ENCODE measurements at regions not wholly inside any gene's neighbourhood (a gene's known extent, or its start where the extent isn't known, plus 50 kb on each side); places are given as distances from the start of the nearest gene placed in this dataset.

GRCh38 chr5:163821142-163821541 lies 315.7 kb downstream of the MAT2B start:
- H3K4me2 ChIP-seq (ENCODE audit: low read length): no peak overlapping the region
- H3F3A ChIP-seq (ENCODE audit: insufficient read depth, low read length, poor library complexity, severe bottlenecking): no peaks in the 10 kb centered on the region
- no peak overlapping the region for H2AFZ ChIP-seq (ENCODE audit: low read depth, low read length)
- TF ChIP-seq MXI1 (conservative IDR thresholded peaks at IDR 0.05; ENCODE audit: poor library complexity, severe bottlenecking) (no peak), POLR2AphosphoS5 (IDR thresholded peaks at IDR 0.05) (no peak), CTCF (IDR thresholded peaks at IDR 0.05; ENCODE audit: poor library complexity, severe bottlenecking) (no peak), SMC3 (conservative IDR thresholded peaks at IDR 0.05; ENCODE audit: poor library complexity) (no peak), REST (IDR thresholded peaks at IDR 0.05; ENCODE audit: borderline replicate concordance) (no peak), EP300 (conservative IDR thresholded peaks at IDR 0.05; ENCODE audit: poor library complexity, severe bottlenecking) (no peak), TAF1 (IDR thresholded peaks at IDR 0.05; ENCODE audit: low read depth) (no peak), EZH2 (IDR thresholded peaks at IDR 0.05; ENCODE audit: borderline replicate concordance, insufficient read depth, low read length, poor library complexity, severe bottlenecking) (no peak), RAD21 (conservative IDR thresholded peaks at IDR 0.05) (no peak)
- no peaks in the 10 kb centered on the region for H3K79me2 ChIP-seq (replicated peaks; ENCODE audit: insufficient read depth, low read length)
- no peaks in the 10 kb centered on the region for H3K27me3 ChIP-seq (ENCODE audit: insufficient read depth, low read depth, low read length)
- no peak overlapping the region for H3K9ac ChIP-seq (ENCODE audit: low read length)
- H3K4me3 ChIP-seq (ENCODE audit: low read length): no peak overlapping the region
- H3K9me3 ChIP-seq (ENCODE audit: low read length): no peaks in the 10 kb centered on the region
- no peaks in the 10 kb centered on the region for H3K36me3 ChIP-seq (ENCODE audit: insufficient read depth, low read length)
- no peaks in the 10 kb centered on the region for H4K20me1 ChIP-seq (ENCODE audit: insufficient read depth)
- H3K9me2 ChIP-seq (ENCODE audit: insufficient read depth, low read length): no peaks in the 10 kb centered on the region
- no peak overlapping the region for H3K27ac ChIP-seq (ENCODE audit: low read length)

GRCh38 chr5:163822548-163822947 lies 317.1 kb downstream of the MAT2B start:
- no peak overlapping the region for H3K9ac ChIP-seq (ENCODE audit: low read length)
- no peak overlapping the region for H3K4me3 ChIP-seq (ENCODE audit: low read length)
- H3K9me3 ChIP-seq (ENCODE audit: low read length): no peaks in the 10 kb centered on the region
- no peak overlapping the region for H3K4me2 ChIP-seq (ENCODE audit: low read length)
- no peaks in the 10 kb centered on the region for H3K27me3 ChIP-seq (ENCODE audit: insufficient read depth, low read depth, low read length)
- H3F3A ChIP-seq (ENCODE audit: insufficient read depth, low read length, poor library complexity, severe bottlenecking): no peaks in the 10 kb centered on the region
- no peaks in the 10 kb centered on the region for H3K9me2 ChIP-seq (ENCODE audit: insufficient read depth, low read length)
- H4K20me1 ChIP-seq (ENCODE audit: insufficient read depth): no peaks in the 10 kb centered on the region
- no peaks in the 10 kb centered on the region for H3K79me2 ChIP-seq (replicated peaks; ENCODE audit: insufficient read depth, low read length)
- no peak overlapping the region for H3K27ac ChIP-seq (ENCODE audit: low read length)
- no peak overlapping the region for H2AFZ ChIP-seq (ENCODE audit: low read depth, low read length)
- TF ChIP-seq RAD21 (conservative IDR thresholded peaks at IDR 0.05) (no peak), CTCF (IDR thresholded peaks at IDR 0.05; ENCODE audit: poor library complexity, severe bottlenecking) (no peak), SMC3 (conservative IDR thresholded peaks at IDR 0.05; ENCODE audit: poor library complexity) (no peak), REST (IDR thresholded peaks at IDR 0.05; ENCODE audit: borderline replicate concordance) (no peak), EZH2 (IDR thresholded peaks at IDR 0.05; ENCODE audit: borderline replicate concordance, insufficient read depth, low read length, poor library complexity, severe bottlenecking) (no peak), POLR2AphosphoS5 (IDR thresholded peaks at IDR 0.05) (no peak), MXI1 (conservative IDR thresholded peaks at IDR 0.05; ENCODE audit: poor library complexity, severe bottlenecking) (no peak)
- no peaks in the 10 kb centered on the region for H3K36me3 ChIP-seq (ENCODE audit: insufficient read depth, low read length)
